ENCODE measurements at regions not wholly inside any gene's neighbourhood (a gene's known extent, or its start where the extent isn't known, plus 50 kb on each side); places are given as distances from the start of the nearest gene placed in this dataset.

GRCh38 chr3:191952609-191953008 is 491.6 kb downstream of the PYDC2 start:
- Histone ChIP-seq H3K27ac (ENCODE audit: insufficient read depth in 1 of 2, low read depth in 1 of 2, low read length in 2 of 2, poor library complexity in 1 of 2, severe bottlenecking in 2 of 2) (no peak overlapping the region), H3K4me1 (ENCODE audit: control extremely low read depth in 1 of 4, control insufficient read depth in 4 of 4, insufficient read depth in 4 of 4, low read length in 3 of 4) (no peaks in the 10 kb centered on the region), H3K27me3 (replicated peaks in 2 of 5; ENCODE audit: control insufficient read depth in 4 of 5, insufficient read depth in 5 of 5, low read length in 4 of 5) (no peaks in the 10 kb centered on the region), H3K36me3 (ENCODE audit: control insufficient read depth in 4 of 4, insufficient read depth in 4 of 4, low read length in 3 of 4) (no peaks in the 10 kb centered on the region), H3K9me3 (ENCODE audit: control extremely low read depth in 1 of 5, control insufficient read depth in 4 of 5, insufficient read depth in 2 of 5, low read depth in 1 of 5, low read length in 4 of 5) (no peaks in the 10 kb centered on the region), H3K4me3 (ENCODE audit: control insufficient read depth in 1 of 7, extremely low read depth in 1 of 7, insufficient read depth in 4 of 7, low read depth in 2 of 7, low read length in 6 of 7) (no peak overlapping the region)
- CTCF ChIA-PET: no interaction called here
- no peak for DNase-seq
- 94% methylated on average over 21 of the region's 21 CpGs for WGBS (ENCODE audit: insufficient coverage)
- POLR2A ChIA-PET: no interaction called here

GRCh38 chr3:191958980-191959671 is 498.2 kb downstream of the PYDC2 start:
- 29% methylated on average over 2 of the region's 3 CpGs for WGBS (ENCODE audit: insufficient coverage)
- Histone ChIP-seq H3K4me3 (ENCODE audit: control insufficient read depth in 1 of 7, extremely low read depth in 1 of 7, insufficient read depth in 4 of 7, low read depth in 2 of 7, low read length in 6 of 7) (no peak overlapping the region), H3K4me1 (ENCODE audit: control extremely low read depth in 1 of 4, control insufficient read depth in 4 of 4, insufficient read depth in 4 of 4, low read length in 3 of 4) (no peaks in the 10 kb centered on the region), H3K27me3 (replicated peaks in 2 of 5; ENCODE audit: control insufficient read depth in 4 of 5, insufficient read depth in 5 of 5, low read length in 4 of 5) (no peaks in the 10 kb centered on the region), H3K36me3 (ENCODE audit: control insufficient read depth in 4 of 4, insufficient read depth in 4 of 4, low read length in 3 of 4) (no peaks in the 10 kb centered on the region), H3K9me3 (ENCODE audit: control extremely low read depth in 1 of 5, control insufficient read depth in 4 of 5, insufficient read depth in 2 of 5, low read depth in 1 of 5, low read length in 4 of 5) (no peaks in the 10 kb centered on the region), H3K27ac (ENCODE audit: insufficient read depth in 1 of 2, low read depth in 1 of 2, low read length in 2 of 2, poor library complexity in 1 of 2, severe bottlenecking in 2 of 2) (no peak overlapping the region)
- no peak for DNase-seq
- CTCF ChIA-PET: no interaction called here
- POLR2A ChIA-PET: no interaction called here

- Histone ChIP-seq H3K4me3 (ENCODE audit: control insufficient read depth in 1 of 7, extremely low read depth in 1 of 7, insufficient read depth in 4 of 7, low read depth in 2 of 7, low read length in 6 of 7) (no peak overlapping the region), H3K36me3 (ENCODE audit: control insufficient read depth in 4 of 4, insufficient read depth in 4 of 4, low read length in 3 of 4) (no peaks in the 10 kb centered on the region), H3K27me3 (replicated peaks in 2 of 5; ENCODE audit: control insufficient read depth in 4 of 5, insufficient read depth in 5 of 5, low read length in 4 of 5) (no peaks in the 10 kb centered on the region), H3K4me1 (ENCODE audit: control extremely low read depth in 1 of 4, control insufficient read depth in 4 of 4, insufficient read depth in 4 of 4, low read length in 3 of 4) (no peaks in the 10 kb centered on the region), H3K9me3 (ENCODE audit: control extremely low read depth in 1 of 5, control insufficient read depth in 4 of 5, insufficient read depth in 2 of 5, low read depth in 1 of 5, low read length in 4 of 5) (no peaks in the 10 kb centered on the region), H3K27ac (ENCODE audit: insufficient read depth in 1 of 2, low read depth in 1 of 2, low read length in 2 of 2, poor library complexity in 1 of 2, severe bottlenecking in 2 of 2) (no peak overlapping the region)
- WGBS (ENCODE audit: insufficient coverage): 100% methylated on average over 1 of the region's 4 CpGs
- ChIA-PET CTCF (no interaction called here), POLR2A (no interaction called here)
- DNase-seq: no peak
Observed at GRCh38 chr3:191959876-191960413, 499.0 kb downstream of the PYDC2 start.

GRCh38 chr3:191961022-191961421 is 500.1 kb downstream of the PYDC2 start:
- Histone ChIP-seq H3K27ac (ENCODE audit: insufficient read depth in 1 of 2, low read depth in 1 of 2, low read length in 2 of 2, poor library complexity in 1 of 2, severe bottlenecking in 2 of 2) (no peak overlapping the region), H3K4me3 (ENCODE audit: control insufficient read depth in 1 of 7, extremely low read depth in 1 of 7, insufficient read depth in 4 of 7, low read depth in 2 of 7, low read length in 6 of 7) (no peak overlapping the region), H3K4me1 (ENCODE audit: control extremely low read depth in 1 of 4, control insufficient read depth in 4 of 4, insufficient read depth in 4 of 4, low read length in 3 of 4) (no peaks in the 10 kb centered on the region), H3K36me3 (ENCODE audit: control insufficient read depth in 4 of 4, insufficient read depth in 4 of 4, low read length in 3 of 4) (no peaks in the 10 kb centered on the region), H3K27me3 (replicated peaks in 2 of 5; ENCODE audit: control insufficient read depth in 4 of 5, insufficient read depth in 5 of 5, low read length in 4 of 5) (no peaks in the 10 kb centered on the region), H3K9me3 (ENCODE audit: control extremely low read depth in 1 of 5, control insufficient read depth in 4 of 5, insufficient read depth in 2 of 5, low read depth in 1 of 5, low read length in 4 of 5) (no peaks in the 10 kb centered on the region)
- ChIA-PET CTCF (no interaction called here), POLR2A (no interaction called here)
- WGBS (ENCODE audit: insufficient coverage): 81% methylated on average over 3 of the region's 5 CpGs
- no peak for DNase-seq

- H3K36me3 ChIP-seq (ENCODE audit: control insufficient read depth in 4 of 4, insufficient read depth in 4 of 4, low read length in 3 of 4): no peaks in the 10 kb centered on the region
- H3K4me3 ChIP-seq (ENCODE audit: control insufficient read depth in 1 of 7, extremely low read depth in 1 of 7, insufficient read depth in 4 of 7, low read depth in 2 of 7, low read length in 6 of 7): no peak overlapping the region
- CTCF ChIA-PET: no interaction called here
- H3K27ac ChIP-seq (ENCODE audit: insufficient read depth in 1 of 2, low read depth in 1 of 2, low read length in 2 of 2, poor library complexity in 1 of 2, severe bottlenecking in 2 of 2): no peak overlapping the region
- no peaks in the 10 kb centered on the region for H3K4me1 ChIP-seq (ENCODE audit: control extremely low read depth in 1 of 4, control insufficient read depth in 4 of 4, insufficient read depth in 4 of 4, low read length in 3 of 4)
- H3K27me3 ChIP-seq (replicated peaks in 2 of 5; ENCODE audit: control insufficient read depth in 4 of 5, insufficient read depth in 5 of 5, low read length in 4 of 5): no peaks in the 10 kb centered on the region
- no peak for DNase-seq
- POLR2A ChIA-PET: no interaction called here
- no peaks in the 10 kb centered on the region for H3K9me3 ChIP-seq (ENCODE audit: control extremely low read depth in 1 of 5, control insufficient read depth in 4 of 5, insufficient read depth in 2 of 5, low read depth in 1 of 5, low read length in 4 of 5)
Observed at GRCh38 chr3:191961529-191961928, 500.6 kb downstream of the PYDC2 start.

- no peaks in the 10 kb centered on the region for H3K36me3 ChIP-seq (ENCODE audit: control insufficient read depth in 4 of 4, insufficient read depth in 4 of 4, low read length in 3 of 4)
- H3K4me1 ChIP-seq (ENCODE audit: control extremely low read depth in 1 of 4, control insufficient read depth in 4 of 4, insufficient read depth in 4 of 4, low read length in 3 of 4): no peaks in the 10 kb centered on the region
- H3K4me3 ChIP-seq (ENCODE audit: control insufficient read depth in 1 of 7, extremely low read depth in 1 of 7, insufficient read depth in 4 of 7, low read depth in 2 of 7, low read length in 6 of 7): no peak overlapping the region
- ChIA-PET CTCF (no interaction called here), POLR2A (no interaction called here)
- WGBS (ENCODE audit: insufficient coverage): no CpG with 5 or more reads among the region's 1 CpG
- no peak for DNase-seq
- no peak overlapping the region for H3K27ac ChIP-seq (ENCODE audit: insufficient read depth in 1 of 2, low read depth in 1 of 2, low read length in 2 of 2, poor library complexity in 1 of 2, severe bottlenecking in 2 of 2)
- no peaks in the 10 kb centered on the region for H3K9me3 ChIP-seq (ENCODE audit: control extremely low read depth in 1 of 5, control insufficient read depth in 4 of 5, insufficient read depth in 2 of 5, low read depth in 1 of 5, low read length in 4 of 5)
- H3K27me3 ChIP-seq (replicated peaks in 2 of 5; ENCODE audit: control insufficient read depth in 4 of 5, insufficient read depth in 5 of 5, low read length in 4 of 5): no peaks in the 10 kb centered on the region
Observed at GRCh38 chr3:191962324-191962723, 501.4 kb downstream of the PYDC2 start.

GRCh38 chr3:191963182-191963581 is 502.2 kb downstream of the PYDC2 start:
- ChIA-PET POLR2A (no interaction called here), CTCF (no interaction called here)
- no peak for DNase-seq
- Histone ChIP-seq H3K27me3 (replicated peaks in 2 of 5; ENCODE audit: control insufficient read depth in 4 of 5, insufficient read depth in 5 of 5, low read length in 4 of 5) (no peaks in the 10 kb centered on the region), H3K36me3 (ENCODE audit: control insufficient read depth in 4 of 4, insufficient read depth in 4 of 4, low read length in 3 of 4) (no peaks in the 10 kb centered on the region), H3K4me3 (ENCODE audit: control insufficient read depth in 1 of 7, extremely low read depth in 1 of 7, insufficient read depth in 4 of 7, low read depth in 2 of 7, low read length in 6 of 7) (no peak overlapping the region), H3K9me3 (ENCODE audit: control extremely low read depth in 1 of 5, control insufficient read depth in 4 of 5, insufficient read depth in 2 of 5, low read depth in 1 of 5, low read length in 4 of 5) (no peaks in the 10 kb centered on the region), H3K27ac (ENCODE audit: insufficient read depth in 1 of 2, low read depth in 1 of 2, low read length in 2 of 2, poor library complexity in 1 of 2, severe bottlenecking in 2 of 2) (no peak overlapping the region), H3K4me1 (ENCODE audit: control extremely low read depth in 1 of 4, control insufficient read depth in 4 of 4, insufficient read depth in 4 of 4, low read length in 3 of 4) (no peaks in the 10 kb centered on the region)
- WGBS (ENCODE audit: insufficient coverage): 89% methylated on average over 3 of the region's 3 CpGs

Measured in common myeloid progenitor, CD34-positive (primary cell).